ENCODE measurements at regions not wholly inside any gene's neighbourhood (a gene's known extent, or its start where the extent isn't known, plus 50 kb on each side); places are given as distances from the start of the nearest gene placed in this dataset.

- Histone ChIP-seq H3T11ph (ENCODE audit: low read length) (no peak overlapping the region), H3K27me3 (ENCODE audit: insufficient read depth, low read length) (no peaks in the 10 kb centered on the region), H2AFZ (ENCODE audit: low read length) (no peak overlapping the region), H3K56ac (ENCODE audit: insufficient read length, low read depth, low read length) (no peak overlapping the region), H3K4me2 (ENCODE audit: insufficient read depth, insufficient read length, low read length) (no peak overlapping the region), H4K5ac (ENCODE audit: insufficient read length, low read depth, low read length) (no peak overlapping the region), H2BK5ac (ENCODE audit: insufficient read length, low read length) (no peak overlapping the region), H3K79me1 (ENCODE audit: insufficient read depth, low read depth, low read length, poor library complexity, severe bottlenecking) (no peaks in the 10 kb centered on the region), H4K20me1 (ENCODE audit: control insufficient read depth, insufficient read depth, insufficient read length) (no peaks in the 10 kb centered on the region), H3K4ac (ENCODE audit: low read depth, low read length) (no peak overlapping the region), H4K8ac (replicated peaks; ENCODE audit: insufficient read length, low read depth, low read length) (no peak overlapping the region), H3K4me1 (ENCODE audit: insufficient read depth, low read length) (peaks cover 3% of the 10 kb centered on the region; the same call in 1 of the 2 replicates), H2BK15ac (ENCODE audit: low read depth, low read length) (no peak overlapping the region), H3K23me2 (ENCODE audit: insufficient read length, low read depth, low read length, poor library complexity, severe bottlenecking) (no peaks in the 10 kb centered on the region), H4K91ac (ENCODE audit: insufficient read length, low read depth, low read length) (no peak overlapping the region), H2BK20ac (ENCODE audit: low read depth, low read length, poor library complexity, severe bottlenecking) (no peak overlapping the region), H3K9me3 (ENCODE audit: control insufficient read depth, low read depth, low read length) (no peaks in the 10 kb centered on the region), H2BK120ac (ENCODE audit: low read depth, low read length, poor library complexity, severe bottlenecking) (no peak overlapping the region), H2BK12ac (ENCODE audit: insufficient read length, low read depth, low read length) (no peak overlapping the region), H2AK5ac (ENCODE audit: insufficient read length, low read length) (no peak overlapping the region), H3K18ac (ENCODE audit: insufficient read length, low read depth, low read length) (no peak overlapping the region), H3K27ac (ENCODE audit: insufficient read length, low read depth, low read length) (no peak overlapping the region), H3K23ac (ENCODE audit: insufficient read length, low read depth, low read length) (no peak overlapping the region), H3K9ac (ENCODE audit: extremely low read depth, insufficient read length, low read length) (no peak overlapping the region), H3K14ac (ENCODE audit: insufficient read depth, low read length) (no peak overlapping the region), H3K79me2 (ENCODE audit: insufficient read depth, low read length) (no peaks in the 10 kb centered on the region)
- no peak overlapping the region for H3K4me3 Mint-ChIP-seq
- peaks cover 7 to 10% of the 10 kb centered on the region in 2 experiments for H3K9me3 Mint-ChIP-seq
- no peaks in the 10 kb centered on the region for H3K27me3 Mint-ChIP-seq (ENCODE audit: low read depth)
- H3K4me1 Mint-ChIP-seq = peaks cover 10 to 12% of the 10 kb centered on the region in 2 experiments; a peak in 3 of 4 replicates
- no peak for DNase-seq
- TF ChIP-seq, protein P1, sequence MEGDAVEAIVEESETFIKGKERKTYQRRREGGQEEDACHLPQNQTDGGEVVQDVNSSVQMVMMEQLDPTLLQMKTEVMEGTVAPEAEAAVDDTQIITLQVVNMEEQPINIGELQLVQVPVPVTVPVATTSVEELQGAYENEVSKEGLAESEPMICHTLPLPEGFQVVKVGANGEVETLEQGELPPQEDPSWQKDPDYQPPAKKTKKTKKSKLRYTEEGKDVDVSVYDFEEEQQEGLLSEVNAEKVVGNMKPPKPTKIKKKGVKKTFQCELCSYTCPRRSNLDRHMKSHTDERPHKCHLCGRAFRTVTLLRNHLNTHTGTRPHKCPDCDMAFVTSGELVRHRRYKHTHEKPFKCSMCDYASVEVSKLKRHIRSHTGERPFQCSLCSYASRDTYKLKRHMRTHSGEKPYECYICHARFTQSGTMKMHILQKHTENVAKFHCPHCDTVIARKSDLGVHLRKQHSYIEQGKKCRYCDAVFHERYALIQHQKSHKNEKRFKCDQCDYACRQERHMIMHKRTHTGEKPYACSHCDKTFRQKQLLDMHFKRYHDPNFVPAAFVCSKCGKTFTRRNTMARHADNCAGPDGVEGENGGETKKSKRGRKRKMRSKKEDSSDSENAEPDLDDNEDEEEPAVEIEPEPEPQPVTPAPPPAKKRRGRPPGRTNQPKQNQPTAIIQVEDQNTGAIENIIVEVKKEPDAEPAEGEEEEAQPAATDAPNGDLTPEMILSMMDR (conservative IDR thresholded peaks at IDR 0.05) = no peak
- H3K36me3 Mint-ChIP-seq (ENCODE audit: insufficient read depth in 1 of 3, low read depth in 3 of 3) = peaks cover 0 to 12% (median 10%) of the 10 kb centered on the region in 3 experiments; a peak in 5 of 7 replicates
- no peak overlapping the region for H3K27ac Mint-ChIP-seq
- WGBS (ENCODE audit: extremely low coverage, insufficient read length, low lambda C conversion rate) = no CpG with 5 or more reads among the region's 1 CpG
Observed at GRCh38 chr13:64480211-64480610, 2749.9 kb downstream of the PCDH9 start.
